PC-3 (cell line): ENCODE measurements at regions not wholly inside any gene's neighbourhood (a gene's known extent, or its start where the extent isn't known, plus 50 kb on each side); places are given as distances from the start of the nearest gene placed in this dataset.

Experiments used
- ATAC-seq: fragments of 200-7000 bp; cut with Tn5 transposase; 2 replicates; pipeline ENCODE4 v1.9.1; 2020; ENCODE audit warnings: mild to moderate bottlenecking, moderate library complexity
- BruUV-seq: library from RNA; stranded (reverse); fragments of 400-500 nt; replicated peaks from 2 replicates; lab custom pipeline; 2021; lab: Mats Ljungman, UMichigan
- CTCF ChIA-PET: fragments of 300-600 bp; sonication (Branson Sonifier 250); formaldehyde crosslinking; loops from one replicate; lab custom pipeline; 2022; ENCODE audit warnings: antibody characterized with exemption; lab: Charles Lee
- POLR2A ChIA-PET: fragments of 300-600 bp; sonication (Branson Sonifier 250); formaldehyde crosslinking; loops from one replicate; lab custom pipeline; 2022; ENCODE audit warnings: antibody characterized with exemption; ENCODE audit not compliant: unreplicated experiment; lab: Charles Lee
- DNase-seq: peaks from one replicate; pipeline ENCODE4 v3.0.0-alpha.2; 2015
- H2AFZ ChIP-seq: fragments of 300-600 bp; sonication (generic); 2 replicates; pipeline ENCODE4 v1.6.0; 2016; ENCODE audit warnings: antibody characterized with exemption, low read length
- H3F3A ChIP-seq: fragments of 300-600 bp; sonication (generic); one replicate; pipeline ENCODE4 v1.6.0; 2017; ENCODE audit warnings: antibody characterized with exemption, low read length, control low read depth, mild to moderate bottlenecking; ENCODE audit not compliant: unreplicated experiment
- H3K27ac ChIP-seq: fragments of 300-600 bp; sonication (generic); 2 replicates; pipeline ENCODE4 v1.5.1; 2016; ENCODE audit warnings: mild to moderate bottlenecking, low read length
- H3K27me3 ChIP-seq: fragments of 300-600 bp; sonication (generic); 2 replicates; pipeline ENCODE4 v1.6.1; 2016; ENCODE audit warnings: low read length, mixed read lengths
- H3K36me3 ChIP-seq: fragments of 300-600 bp; sonication (generic); 2 replicates; pipeline ENCODE4 v1.6.1; 2016; ENCODE audit warnings: low read depth, mixed run types, low read length, mixed read lengths
- H3K4me1 ChIP-seq: fragments of 300-600 bp; sonication (generic); 2 replicates; pipeline ENCODE4 v1.5.1; 2016; ENCODE audit warnings: low read length; ENCODE audit not compliant: insufficient read depth
- H3K4me2 ChIP-seq: fragments of 300-600 bp; sonication (generic); 2 replicates; pipeline ENCODE4 v1.6.0; 2016; ENCODE audit warnings: low read length
- H3K4me3 ChIP-seq: fragments of 300-600 bp; sonication (generic); 2 replicates; pipeline ENCODE4 v1.5.1; 2016; ENCODE audit warnings: mild to moderate bottlenecking, low read length, mixed read lengths
- H3K79me2 ChIP-seq: fragments of 300-600 bp; sonication (generic); 2 replicates; pipeline ENCODE4 v1.6.1; 2017; ENCODE audit warnings: low read length, mixed read lengths
- H3K9ac ChIP-seq: fragments of 300-600 bp; sonication (generic); 2 replicates; pipeline ENCODE4 v1.6.0; 2016; ENCODE audit warnings: mild to moderate bottlenecking, low read length
- H3K9me2 ChIP-seq: fragments of 300-600 bp; sonication (generic); replicated peaks from 2 replicates; pipeline ENCODE4 v1.6.1; 2016; ENCODE audit warnings: mixed run types, low read length, mixed read lengths
- H3K9me3 ChIP-seq: fragments of 300-600 bp; sonication (generic); 2 replicates; pipeline ENCODE4 v1.6.1; 2016; ENCODE audit warnings: low read length, mixed read lengths
- H4K20me1 ChIP-seq: fragments of 300-600 bp; sonication (generic); 2 replicates; pipeline ENCODE4 v1.6.1; 2016; ENCODE audit warnings: low read length, mixed read lengths
- EZH2 ChIP-seq: fragments of 300-600 bp; sonication (generic); IDR thresholded peaks from one replicate; pipeline ENCODE4 v1.6.1; 2017; ENCODE audit warnings: antibody characterized with exemption, mild to moderate bottlenecking, low read length; ENCODE audit not compliant: unreplicated experiment
- EZH2phosphoT487 ChIP-seq: fragments of 300-600 bp; sonication (generic); IDR thresholded peaks from 2 replicates; pipeline ENCODE4 v1.6.1; 2018; ENCODE audit warnings: mild to moderate bottlenecking, antibody characterized with exemption, low read length, borderline replicate concordance
- intact Hi-C: fragments of 100-400 bp; cut with micrococcal nuclease; formaldehyde crosslinking; loops from 2 replicates; pipeline ENCODE4 v1.9.0; 2023
- TF ChIP-seq, protein P1 (sequence below): fragments of 300-600 bp; sonication (generic); conservative IDR thresholded peaks from 2 replicates; pipeline ENCODE4 v1.5.1; 2017; ENCODE audit warnings: antibody characterized with exemption, low read depth, mild to moderate bottlenecking, low read length

DNA sequence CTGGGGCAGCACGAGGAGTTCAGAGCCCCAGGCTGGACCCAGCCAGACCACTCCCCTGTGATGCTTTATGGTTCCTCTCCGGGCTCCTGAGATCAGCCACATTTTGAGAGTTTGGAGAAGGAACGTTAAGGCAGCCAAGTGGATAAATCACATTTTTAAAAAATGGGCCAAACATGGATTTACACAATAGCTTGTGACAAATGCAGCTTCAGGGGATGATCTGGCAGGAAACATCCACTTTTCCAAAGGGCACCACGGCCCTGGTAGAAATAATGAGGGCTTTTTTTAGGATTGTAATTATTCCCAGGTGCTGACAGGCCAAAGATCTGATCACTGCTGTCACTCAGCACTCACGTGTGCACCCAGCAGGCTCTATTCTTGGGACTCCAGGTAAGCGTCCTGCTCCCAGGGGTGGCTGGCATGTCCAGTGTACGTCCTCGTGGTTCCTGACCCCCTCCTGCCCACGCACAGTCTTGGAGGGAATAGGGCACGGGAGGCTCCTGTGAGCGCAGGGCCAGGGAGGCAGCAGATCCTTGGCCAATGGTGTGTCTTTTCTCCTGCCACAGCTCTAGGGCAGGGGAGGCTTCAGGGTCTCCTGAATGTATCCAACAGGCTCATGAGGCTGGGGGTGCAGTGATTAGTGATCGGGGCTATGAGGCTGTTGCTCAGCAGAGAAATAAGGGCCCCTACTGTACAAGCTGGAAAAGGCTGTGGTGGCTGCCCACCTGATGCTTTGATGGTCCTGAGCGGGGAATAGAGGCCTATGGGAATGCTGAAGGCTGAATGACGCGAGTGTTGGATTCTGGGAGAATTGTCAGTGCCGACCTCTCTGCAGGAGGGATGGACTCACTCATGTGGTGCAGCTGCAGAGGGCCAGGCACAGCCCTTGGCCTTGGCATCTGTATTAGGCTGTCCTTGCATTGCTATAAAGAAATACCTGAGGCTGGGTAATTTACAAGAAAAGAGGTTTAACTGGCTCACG lies 415.7 kb downstream of the PTPRU start:
- no peaks in the 10 kb centered on the region for H3K36me3 ChIP-seq
- H3K27ac ChIP-seq, result no peak overlapping the region
- H3K4me2 ChIP-seq, result no peak overlapping the region
- POLR2A ChIA-PET, result no interaction called here
- DNase-seq (no peak), ATAC-seq (no peak)
- H3F3A ChIP-seq, result no peaks in the 10 kb centered on the region
- CTCF ChIA-PET, result no interaction called here
- H3K27me3 ChIP-seq, result no peaks in the 10 kb centered on the region
- peaks cover 34% of the 10 kb centered on the region for H3K4me1 ChIP-seq
- no peaks in the 10 kb centered on the region for H3K9me3 ChIP-seq
- no peaks in the 10 kb centered on the region for H3K79me2 ChIP-seq
- H4K20me1 ChIP-seq, result no peaks in the 10 kb centered on the region
- intact Hi-C loops, result loop anchor here (5.0 kb wide), 1 partner anchor 140 kb away; no protein-coding TSS in a partner anchor
- no TSS peak for BruUV-seq
- no peak overlapping the region for H3K9ac ChIP-seq
- TF ChIP-seq EZH2phosphoT487 (no peak), EZH2 (no peak)
- TF ChIP-seq, protein P1, sequence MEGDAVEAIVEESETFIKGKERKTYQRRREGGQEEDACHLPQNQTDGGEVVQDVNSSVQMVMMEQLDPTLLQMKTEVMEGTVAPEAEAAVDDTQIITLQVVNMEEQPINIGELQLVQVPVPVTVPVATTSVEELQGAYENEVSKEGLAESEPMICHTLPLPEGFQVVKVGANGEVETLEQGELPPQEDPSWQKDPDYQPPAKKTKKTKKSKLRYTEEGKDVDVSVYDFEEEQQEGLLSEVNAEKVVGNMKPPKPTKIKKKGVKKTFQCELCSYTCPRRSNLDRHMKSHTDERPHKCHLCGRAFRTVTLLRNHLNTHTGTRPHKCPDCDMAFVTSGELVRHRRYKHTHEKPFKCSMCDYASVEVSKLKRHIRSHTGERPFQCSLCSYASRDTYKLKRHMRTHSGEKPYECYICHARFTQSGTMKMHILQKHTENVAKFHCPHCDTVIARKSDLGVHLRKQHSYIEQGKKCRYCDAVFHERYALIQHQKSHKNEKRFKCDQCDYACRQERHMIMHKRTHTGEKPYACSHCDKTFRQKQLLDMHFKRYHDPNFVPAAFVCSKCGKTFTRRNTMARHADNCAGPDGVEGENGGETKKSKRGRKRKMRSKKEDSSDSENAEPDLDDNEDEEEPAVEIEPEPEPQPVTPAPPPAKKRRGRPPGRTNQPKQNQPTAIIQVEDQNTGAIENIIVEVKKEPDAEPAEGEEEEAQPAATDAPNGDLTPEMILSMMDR, result no peak
- no peak overlapping the region for H2AFZ ChIP-seq
- H3K4me3 ChIP-seq, result no peak overlapping the region
- H3K9me2 ChIP-seq, result no peaks in the 10 kb centered on the region

DNA sequence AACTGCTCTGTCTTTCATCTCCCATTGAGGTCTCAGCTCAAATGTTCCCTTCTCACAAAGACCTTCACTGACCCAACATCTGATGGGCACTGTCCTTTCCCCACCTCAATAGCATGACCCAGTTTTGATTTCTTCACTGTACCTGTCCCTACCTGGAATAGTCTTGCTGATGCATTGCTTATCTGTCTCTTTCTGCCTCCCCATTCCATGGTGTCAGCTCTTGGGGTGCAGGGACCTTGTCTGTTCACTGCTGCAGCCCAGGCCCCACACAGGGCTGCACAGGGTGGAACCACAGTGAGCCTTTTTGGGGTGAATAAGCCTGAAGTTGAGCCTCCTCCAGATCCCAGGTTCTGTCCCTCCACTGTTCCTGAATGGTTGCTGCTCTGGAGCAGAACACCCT lies 414.9 kb downstream of the PTPRU start:
- no peaks in the 10 kb centered on the region for H3K9me3 ChIP-seq
- ChIA-PET CTCF (no interaction called here), POLR2A (no interaction called here)
- TF ChIP-seq EZH2, result no peak
- no peaks in the 10 kb centered on the region for H3K9me2 ChIP-seq
- no peaks in the 10 kb centered on the region for H3K79me2 ChIP-seq
- H2AFZ ChIP-seq, result no peak overlapping the region
- intact Hi-C loops, result loop anchor here (5.0 kb wide), 1 partner anchor 139 kb away; no protein-coding TSS in a partner anchor
- ATAC-seq (no peak), DNase-seq (no peak)
- H3K36me3 ChIP-seq, result no peaks in the 10 kb centered on the region
- H3K4me2 ChIP-seq, result no peak overlapping the region
- H3F3A ChIP-seq, result no peaks in the 10 kb centered on the region
- no peaks in the 10 kb centered on the region for H4K20me1 ChIP-seq
- H3K27me3 ChIP-seq, result no peaks in the 10 kb centered on the region
- no peak overlapping the region for H3K9ac ChIP-seq
- no peak overlapping the region for H3K27ac ChIP-seq
- peaks cover 34% of the 10 kb centered on the region for H3K4me1 ChIP-seq
- no peak overlapping the region for H3K4me3 ChIP-seq
- no TSS peak for BruUV-seq

DNA sequence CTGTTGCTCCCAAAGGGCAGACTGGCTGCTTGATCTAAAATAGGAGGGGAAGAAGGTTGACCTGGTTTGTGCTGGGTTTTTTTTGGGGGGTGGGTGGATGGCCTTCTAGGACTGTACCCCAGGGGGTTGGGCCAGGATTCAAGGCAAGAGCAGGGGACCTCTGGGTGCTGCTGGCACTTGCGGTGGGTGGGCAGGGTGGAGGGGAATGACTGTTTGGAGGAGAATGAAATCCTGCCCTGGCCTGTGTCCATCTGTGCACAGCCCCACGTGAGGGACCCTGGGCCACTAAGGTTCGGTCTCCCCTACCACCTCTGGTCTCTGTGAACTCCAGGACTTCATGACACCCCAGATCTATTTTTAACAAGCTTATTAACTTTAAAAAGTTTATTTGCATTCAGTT lies 414.2 kb downstream of the PTPRU start:
- Histone ChIP-seq H3K4me2 (peak overlapping the region; percentile 50), H3K27me3 (no peaks in the 10 kb centered on the region), H4K20me1 (no peaks in the 10 kb centered on the region), H3K79me2 (no peaks in the 10 kb centered on the region), H3K4me1 (peaks cover 34% of the 10 kb centered on the region), H3K9me2 (no peaks in the 10 kb centered on the region), H3K9ac (no peak overlapping the region), H3K9me3 (no peaks in the 10 kb centered on the region), H3F3A (no peaks in the 10 kb centered on the region), H2AFZ (peak overlapping the region; percentile 58), H3K36me3 (no peaks in the 10 kb centered on the region), H3K27ac (peak overlapping the region; percentile 78), H3K4me3 (peak overlapping the region; percentile 4; the same call in 1 of the 2 replicates)
- ATAC-seq (no peak), DNase-seq (no peak)
- CTCF ChIA-PET, result no interaction called here
- POLR2A ChIA-PET, result no interaction called here
- no peak for TF ChIP-seq EZH2phosphoT487
- TF ChIP-seq, protein P1, result no peak
- no peak for TF ChIP-seq EZH2
- intact Hi-C loops, result loop anchor here (5.0 kb wide), 1 partner anchor 138 kb away; no protein-coding TSS in a partner anchor
- BruUV-seq, result no TSS peak
